HG03439 (cell line): ENCODE measurements at regions not wholly inside any gene's neighbourhood (a gene's known extent, or its start where the extent isn't known, plus 50 kb on each side); places are given as distances from the start of the nearest gene placed in this dataset.
"Not testable (repeated sequence)": the region's sequence is repeated elsewhere in the genome, so short reads cannot be mapped to it uniquely, and the experiment has no call there.

Experiments
- ATAC-seq: cut with Tn5 transposase; IDR thresholded peaks from one replicate; pipeline ENCODE4 v1.9.1; 2021; ENCODE audit warnings: mild to moderate bottlenecking, moderate library complexity; ENCODE audit not compliant: unreplicated experiment

GRCh38 chr5:15106530-15107283 lies 235.1 kb upstream of the ANKH start:
- ATAC-seq: no peak

- ATAC-seq: peak; percentile 92
Observed at GRCh38 chr5:15105799-15106393, 234.3 kb upstream of the ANKH start.

- no peak for ATAC-seq
Observed at GRCh38 chr5:15103864-15104263, 232.3 kb upstream of the ANKH start.

- ATAC-seq: no peak
Observed at GRCh38 chr5:15103130-15103529, 231.6 kb upstream of the ANKH start.

GRCh38 chr5:15097552-15097951 lies 226.0 kb upstream of the ANKH start:
- ATAC-seq: no peak

- ATAC-seq: not testable (repeated sequence)
Observed at GRCh38 chr5:15096686-15097085, 225.1 kb upstream of the ANKH start.

- ATAC-seq: no peak
Observed at GRCh38 chr5:15092801-15093200, 221.2 kb upstream of the ANKH start.

GRCh38 chr5:15085671-15086070 lies 214.1 kb upstream of the ANKH start:
- no peak for ATAC-seq

- no peak for ATAC-seq
Observed at GRCh38 chr5:15082096-15082495, 210.5 kb upstream of the ANKH start.

- ATAC-seq: no peak
Observed at GRCh38 chr5:15080219-15080618, 208.6 kb upstream of the ANKH start.

- ATAC-seq: no peak
Observed at GRCh38 chr5:15079566-15079965, 208.0 kb upstream of the ANKH start.

GRCh38 chr5:15074651-15075050 lies 203.1 kb upstream of the ANKH start:
- ATAC-seq: no peak

- no peak for ATAC-seq
Observed at GRCh38 chr5:15073453-15073852, 201.9 kb upstream of the ANKH start.

- ATAC-seq: no peak
Observed at GRCh38 chr5:15070907-15071306, 199.3 kb upstream of the ANKH start.

- ATAC-seq: no peak
Observed at GRCh38 chr5:15069407-15069905, 197.9 kb upstream of the ANKH start.

GRCh38 chr5:15065091-15065490 lies 193.5 kb upstream of the ANKH start:
- ATAC-seq: no peak

- no peak for ATAC-seq
Observed at GRCh38 chr5:15064396-15064795, 192.8 kb upstream of the ANKH start.

- ATAC-seq: no peak
Observed at GRCh38 chr5:15056988-15057592, 185.5 kb upstream of the ANKH start.

GRCh38 chr5:15044521-15044920 lies 172.9 kb upstream of the ANKH start:
- no peak for ATAC-seq

GRCh38 chr5:15037247-15037908 lies 165.8 kb upstream of the ANKH start:
- no peak for ATAC-seq

- ATAC-seq: no peak
Observed at GRCh38 chr5:15034379-15034778, 162.8 kb upstream of the ANKH start.

- ATAC-seq: no peak
Observed at GRCh38 chr5:15031180-15031579, 159.6 kb upstream of the ANKH start.
